Inflammatory macrophage (primary cell): ENCODE measurements at regions not wholly inside any gene's neighbourhood (a gene's known extent, or its start where the extent isn't known, plus 50 kb on each side); places are given as distances from the start of the nearest gene placed in this dataset.

ENCODE experiments used
- DNase-seq, 2 donors: peaks; one replicate each; pipeline ENCODE4 v3.0.0-alpha.2; 2020 to 2022

GRCh38 chr14:98867726-98868125, 404.3 kb downstream of the BCL11B start:
- DNase-seq, result no peak

GRCh38 chr14:98868866-98869265, 403.1 kb downstream of the BCL11B start:
- DNase-seq, result no peak

GRCh38 chr14:98871796-98872195, 400.2 kb downstream of the BCL11B start:
- no peak for DNase-seq

GRCh38 chr14:98877065-98877464, 394.9 kb downstream of the BCL11B start:
- DNase-seq, result no peak

- DNase-seq, result no peak
Measured at GRCh38 chr14:98878282-98878681, 393.7 kb downstream of the BCL11B start.

GRCh38 chr14:98886982-98887381, 385.0 kb downstream of the BCL11B start:
- DNase-seq, result no peak

GRCh38 chr14:98888281-98888680, 383.7 kb downstream of the BCL11B start:
- no peak for DNase-seq

- DNase-seq, result no peak
Measured at GRCh38 chr14:98888927-98889835, 382.8 kb downstream of the BCL11B start.

GRCh38 chr14:98889836-98890185, 382.2 kb downstream of the BCL11B start:
- DNase-seq, result no peak

GRCh38 chr14:98890556-98891340, 381.2 kb downstream of the BCL11B start:
- no peak for DNase-seq

GRCh38 chr14:98893675-98894074, 378.3 kb downstream of the BCL11B start:
- DNase-seq, result no peak

- no peak for DNase-seq
Measured at GRCh38 chr14:98894600-98894999, 377.4 kb downstream of the BCL11B start.

- DNase-seq, result no peak
Measured at GRCh38 chr14:98896449-98896848, 375.5 kb downstream of the BCL11B start.

- DNase-seq, result no peak
Measured at GRCh38 chr14:98897605-98898309, 374.2 kb downstream of the BCL11B start.

GRCh38 chr14:98899441-98899840, 372.6 kb downstream of the BCL11B start:
- DNase-seq, result no peak

- DNase-seq, result no peak
Measured at GRCh38 chr14:98900236-98900635, 371.8 kb downstream of the BCL11B start.

GRCh38 chr14:98900798-98901197, 371.2 kb downstream of the BCL11B start:
- no peak for DNase-seq

GRCh38 chr14:98901511-98902205, 370.3 kb downstream of the BCL11B start:
- DNase-seq, result no peak

- DNase-seq, result no peak
Measured at GRCh38 chr14:98903371-98903770, 368.6 kb downstream of the BCL11B start.

- no peak for DNase-seq
Measured at GRCh38 chr14:98904677-98905076, 367.3 kb downstream of the BCL11B start.

GRCh38 chr14:98906123-98906995, 365.6 kb downstream of the BCL11B start:
- no peak for DNase-seq

GRCh38 chr14:98907271-98907670, 364.7 kb downstream of the BCL11B start:
- DNase-seq, result no peak
